ENCODE measurements at regions not wholly inside any gene's neighbourhood (a gene's known extent, or its start where the extent isn't known, plus 50 kb on each side); places are given as distances from the start of the nearest gene placed in this dataset.

DNA sequence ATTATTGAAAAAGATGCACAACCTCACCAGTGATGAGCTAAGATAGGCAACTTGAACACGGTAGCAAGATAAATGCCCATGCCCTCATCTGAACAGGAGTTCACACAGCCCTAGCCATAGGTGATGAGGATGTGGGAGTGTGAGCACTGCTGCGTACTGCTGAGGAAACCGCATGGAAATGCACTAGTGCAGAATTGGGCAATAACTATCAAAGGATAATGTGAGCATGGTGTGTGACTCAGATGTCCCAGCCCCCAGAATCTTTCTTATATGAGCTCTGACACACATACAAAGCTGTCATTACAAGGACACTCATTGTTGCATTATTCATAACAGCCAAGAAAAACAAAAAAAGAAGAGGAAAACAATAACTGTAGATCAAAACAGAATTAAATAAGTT lies 521.2 kb downstream of the IRX1 start:
- H3K36me3 Mint-ChIP-seq (ENCODE audit: insufficient read depth in 1 of 3, low read depth in 3 of 3), result peaks cover 0 to 9% (median 4%) of the 10 kb centered on the region in 3 experiments; a peak in 1 of 7 replicates
- Histone ChIP-seq H2AK5ac (ENCODE audit: insufficient read length, low read length) (no peak overlapping the region), H3K56ac (ENCODE audit: insufficient read length, low read depth, low read length) (no peak overlapping the region), H3K14ac (ENCODE audit: insufficient read depth, low read length) (no peak overlapping the region), H3K4ac (ENCODE audit: low read depth, low read length) (no peak overlapping the region), H3K79me1 (ENCODE audit: insufficient read depth, low read depth, low read length, poor library complexity, severe bottlenecking) (no peaks in the 10 kb centered on the region), H4K8ac (replicated peaks; ENCODE audit: insufficient read length, low read depth, low read length) (no peak overlapping the region), H3T11ph (ENCODE audit: low read length) (no peak overlapping the region), H3K23me2 (ENCODE audit: insufficient read length, low read depth, low read length, poor library complexity, severe bottlenecking) (no peaks in the 10 kb centered on the region), H2BK15ac (ENCODE audit: low read depth, low read length) (no peak overlapping the region), H2BK5ac (ENCODE audit: insufficient read length, low read length) (no peak overlapping the region), H3K27me3 (ENCODE audit: insufficient read depth, low read length) (no peaks in the 10 kb centered on the region), H2BK120ac (ENCODE audit: low read depth, low read length, poor library complexity, severe bottlenecking) (no peak overlapping the region), H3K4me2 (ENCODE audit: insufficient read depth, insufficient read length, low read length) (no peak overlapping the region), H3K9me3 (ENCODE audit: control insufficient read depth, low read depth, low read length) (no peaks in the 10 kb centered on the region), H3K23ac (ENCODE audit: insufficient read length, low read depth, low read length) (no peak overlapping the region), H3K18ac (ENCODE audit: insufficient read length, low read depth, low read length) (peak overlapping the region; percentile 17), H2BK20ac (ENCODE audit: low read depth, low read length, poor library complexity, severe bottlenecking) (no peak overlapping the region), H4K20me1 (ENCODE audit: control insufficient read depth, insufficient read depth, insufficient read length) (no peaks in the 10 kb centered on the region), H4K91ac (ENCODE audit: insufficient read length, low read depth, low read length) (no peak overlapping the region), H3K79me2 (ENCODE audit: insufficient read depth, low read length) (no peaks in the 10 kb centered on the region), H3K9ac (ENCODE audit: extremely low read depth, insufficient read length, low read length) (no peak overlapping the region), H2AFZ (ENCODE audit: low read length) (no peak overlapping the region), H4K5ac (ENCODE audit: insufficient read length, low read depth, low read length) (no peak overlapping the region), H2BK12ac (ENCODE audit: insufficient read length, low read depth, low read length) (no peak overlapping the region), H3K4me1 (ENCODE audit: insufficient read depth, low read length) (no peaks in the 10 kb centered on the region), H3K27ac (ENCODE audit: insufficient read length, low read depth, low read length) (no peak overlapping the region)
- H3K4me1 Mint-ChIP-seq, result no peaks in the 10 kb centered on the region; a peak in 1 of 4 replicates
- no peak overlapping the region for H3K4me3 Mint-ChIP-seq
- no peak for DNase-seq
- no peak overlapping the region for H3K27ac Mint-ChIP-seq
- no peaks in the 10 kb centered on the region for H3K27me3 Mint-ChIP-seq (ENCODE audit: low read depth)
- H3K9me3 Mint-ChIP-seq, result peaks cover 3 to 4% of the 10 kb centered on the region in 2 experiments; a peak in 3 of 5 replicates
- TF ChIP-seq, protein P1, sequence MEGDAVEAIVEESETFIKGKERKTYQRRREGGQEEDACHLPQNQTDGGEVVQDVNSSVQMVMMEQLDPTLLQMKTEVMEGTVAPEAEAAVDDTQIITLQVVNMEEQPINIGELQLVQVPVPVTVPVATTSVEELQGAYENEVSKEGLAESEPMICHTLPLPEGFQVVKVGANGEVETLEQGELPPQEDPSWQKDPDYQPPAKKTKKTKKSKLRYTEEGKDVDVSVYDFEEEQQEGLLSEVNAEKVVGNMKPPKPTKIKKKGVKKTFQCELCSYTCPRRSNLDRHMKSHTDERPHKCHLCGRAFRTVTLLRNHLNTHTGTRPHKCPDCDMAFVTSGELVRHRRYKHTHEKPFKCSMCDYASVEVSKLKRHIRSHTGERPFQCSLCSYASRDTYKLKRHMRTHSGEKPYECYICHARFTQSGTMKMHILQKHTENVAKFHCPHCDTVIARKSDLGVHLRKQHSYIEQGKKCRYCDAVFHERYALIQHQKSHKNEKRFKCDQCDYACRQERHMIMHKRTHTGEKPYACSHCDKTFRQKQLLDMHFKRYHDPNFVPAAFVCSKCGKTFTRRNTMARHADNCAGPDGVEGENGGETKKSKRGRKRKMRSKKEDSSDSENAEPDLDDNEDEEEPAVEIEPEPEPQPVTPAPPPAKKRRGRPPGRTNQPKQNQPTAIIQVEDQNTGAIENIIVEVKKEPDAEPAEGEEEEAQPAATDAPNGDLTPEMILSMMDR (conservative IDR thresholded peaks at IDR 0.05), result no peak
- no CpG with 5 or more reads among the region's 3 CpGs for WGBS (ENCODE audit: extremely low coverage, insufficient read length, low lambda C conversion rate)

Data from H9 (cell line).